ENCODE measurements at regions not wholly inside any gene's neighbourhood (a gene's known extent, or its start where the extent isn't known, plus 50 kb on each side); places are given as distances from the start of the nearest gene placed in this dataset.

DNA sequence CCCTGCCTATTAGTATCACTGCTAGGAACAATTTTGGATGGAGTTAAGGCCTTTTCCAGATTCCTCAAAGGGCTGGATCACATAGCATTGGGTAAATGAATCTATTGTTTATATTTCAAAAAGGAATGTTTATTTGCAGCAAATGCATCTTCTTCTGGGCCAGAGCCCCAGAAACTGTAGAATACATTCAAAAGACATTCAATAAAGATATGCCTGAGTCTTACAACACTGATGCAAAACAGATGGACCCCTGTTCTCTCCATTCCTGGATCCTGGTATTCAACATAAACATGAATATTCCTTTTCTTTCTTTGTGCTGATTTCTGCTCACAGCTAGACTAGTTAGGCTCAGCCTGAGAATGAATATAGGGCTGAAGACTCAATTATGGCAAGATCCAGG lies 227.2 kb upstream of the KLHL29 start:
- no peak for DNase-seq

DNA sequence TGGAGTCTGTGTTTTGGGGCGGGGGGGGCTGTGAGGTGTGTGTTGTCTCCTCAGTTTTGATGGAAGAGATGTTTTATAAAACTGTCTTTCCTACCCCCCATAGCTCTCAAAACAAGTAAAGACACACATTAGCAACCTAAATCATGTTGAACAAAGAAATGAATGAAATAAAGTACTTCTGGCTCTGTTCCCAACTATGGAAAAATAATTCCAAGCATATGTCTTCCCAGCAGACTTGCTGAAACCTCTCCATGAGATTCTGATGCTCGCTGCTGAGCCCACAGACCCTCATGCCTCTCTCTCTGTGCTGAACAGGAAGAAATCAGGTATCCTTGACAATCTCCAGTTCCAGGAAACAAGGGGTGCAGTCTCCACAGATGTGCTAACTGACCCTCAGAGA lies 226.7 kb upstream of the KLHL29 start:
- no peak for DNase-seq

GRCh38 chr2:23159746-23160405 lies 225.1 kb upstream of the KLHL29 start:
- no peak for DNase-seq

DNA sequence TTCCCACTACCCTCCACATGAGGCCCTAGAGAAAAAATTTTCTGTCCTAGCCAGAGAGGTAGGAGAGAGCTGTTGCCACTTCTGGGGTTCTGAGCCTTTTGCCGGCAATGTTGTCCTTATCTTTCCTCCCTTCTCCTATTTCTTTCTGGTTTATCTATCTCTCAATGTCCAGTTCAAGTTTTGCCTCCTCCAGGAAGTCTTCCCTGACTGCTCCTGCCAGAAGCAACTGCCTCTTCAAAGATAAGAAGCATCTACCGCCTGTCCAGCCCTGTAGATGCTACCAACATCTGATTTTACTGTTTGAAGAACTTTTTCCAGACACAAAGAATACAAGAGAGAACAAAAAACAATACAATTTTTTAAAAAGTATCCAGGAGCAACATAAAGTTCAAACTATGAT lies 220.8 kb upstream of the KLHL29 start:
- DNase-seq = no peak

DNA sequence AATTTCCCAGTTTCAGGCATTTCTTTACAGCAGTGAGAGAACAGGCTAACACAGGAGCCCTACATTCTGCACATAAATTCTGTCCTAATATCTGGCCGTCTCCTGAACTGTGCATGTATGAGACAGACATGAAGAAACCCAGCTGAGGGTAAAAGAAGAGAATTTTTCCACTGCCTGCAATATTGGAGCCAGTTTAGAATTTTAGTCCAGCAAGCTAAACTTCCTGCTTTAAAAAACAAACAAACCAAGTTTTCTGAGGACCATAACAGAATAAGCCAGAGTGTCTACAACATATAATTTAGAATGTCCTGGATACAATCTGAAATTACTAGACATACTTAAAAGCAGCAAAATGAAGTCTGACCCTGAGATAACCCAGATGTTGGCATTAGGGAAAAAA lies 215.1 kb upstream of the KLHL29 start:
- no peak for DNase-seq

DNA sequence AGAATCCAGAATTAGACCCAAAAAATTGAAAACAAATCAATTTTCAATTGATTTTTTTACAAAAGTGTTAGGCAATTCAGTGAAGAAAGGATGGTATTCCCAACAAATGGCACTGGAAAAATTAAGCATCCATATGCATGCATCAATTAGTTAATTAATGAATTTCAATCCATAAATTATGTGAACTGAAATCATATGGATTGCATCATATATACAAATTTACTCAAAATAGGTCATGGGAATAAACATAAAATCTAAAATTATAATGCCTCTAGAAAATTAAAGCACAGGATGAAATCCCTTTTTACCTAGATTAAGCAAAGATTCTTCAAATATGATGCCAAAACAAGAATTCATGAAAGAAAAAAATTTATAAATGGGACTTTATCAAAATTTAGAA lies 213.9 kb upstream of the KLHL29 start:
- DNase-seq = no peak

- no peak for DNase-seq
Observed at GRCh38 chr2:23178396-23178795, 206.6 kb upstream of the KLHL29 start.

GRCh38 chr2:23183733-23184132 lies 201.2 kb upstream of the KLHL29 start:
- no peak for DNase-seq

DNA sequence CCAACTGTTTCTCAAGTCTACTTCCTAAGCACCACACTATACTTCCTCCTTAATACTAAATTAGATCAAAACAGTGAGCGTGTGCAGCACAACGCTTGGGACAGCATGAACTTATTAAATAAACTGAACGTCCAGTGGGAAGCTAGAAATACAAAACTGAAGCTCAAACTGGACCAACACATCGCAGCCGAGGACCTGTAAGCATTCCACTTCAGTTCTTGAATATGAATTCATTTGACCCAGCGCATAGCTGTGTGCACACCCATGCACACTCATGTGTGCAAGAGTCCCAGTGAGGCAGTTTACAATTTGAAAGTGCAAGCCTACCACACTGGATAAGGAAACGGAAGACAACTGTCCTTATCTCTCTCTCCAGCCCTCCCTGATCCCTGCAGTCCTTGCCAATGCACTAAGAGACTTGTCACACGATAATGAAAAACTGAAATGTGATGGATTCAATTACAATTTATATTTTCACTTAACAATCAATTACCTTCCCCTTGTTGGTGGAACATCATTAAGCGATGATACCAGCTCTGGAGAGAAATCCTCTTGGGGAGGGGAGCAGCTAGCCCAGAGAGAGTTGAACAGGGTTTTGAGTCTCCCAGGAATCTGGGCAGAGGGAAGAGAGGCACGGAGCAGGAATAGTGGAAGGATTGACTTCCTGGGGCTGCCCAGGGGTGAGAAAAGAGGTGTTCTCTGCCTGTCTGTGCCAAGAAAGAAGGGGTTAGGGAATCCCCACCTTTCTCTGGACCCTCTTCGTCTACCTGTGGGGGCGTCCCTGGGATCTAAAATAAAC lies 186.5 kb upstream of the KLHL29 start:
- no peak for DNase-seq

GRCh38 chr2:23199115-23199918 lies 185.7 kb upstream of the KLHL29 start:
- peak; percentile 1 to 37 (median 14) for DNase-seq

DNA sequence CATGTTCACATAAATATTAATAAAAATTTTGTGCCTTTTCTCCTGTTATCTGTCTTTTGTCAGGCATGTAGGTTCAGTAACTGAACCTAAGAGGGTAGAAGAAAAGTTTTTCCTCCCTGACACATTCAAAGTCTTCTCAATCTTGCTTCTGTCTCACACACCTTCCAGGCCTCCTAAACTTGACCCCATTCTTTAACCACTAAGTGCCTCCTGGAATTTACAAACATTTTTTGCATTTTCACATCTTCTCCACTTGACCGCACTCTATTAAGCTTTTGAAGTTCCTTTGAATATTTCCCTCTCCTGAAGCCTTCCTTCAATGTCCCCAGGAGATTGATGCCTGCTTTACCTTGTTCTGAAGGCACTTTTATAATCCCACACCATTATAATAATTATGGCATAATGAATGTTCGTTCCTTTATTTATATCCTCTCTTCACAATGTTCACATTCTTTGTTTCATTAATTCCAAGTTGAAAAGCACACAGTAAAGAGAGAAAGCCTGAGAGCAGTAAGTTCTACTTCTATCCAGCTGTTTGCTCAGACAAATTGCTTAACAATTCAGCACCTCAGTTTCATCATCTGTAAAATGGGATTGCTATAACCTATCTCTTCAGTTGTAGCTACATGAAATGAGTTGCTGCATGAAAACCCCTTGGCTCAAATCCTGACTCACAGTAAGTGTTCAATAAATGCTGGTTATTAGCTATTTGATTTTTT lies 184.8 kb upstream of the KLHL29 start:
- DNase-seq = no peak

- DNase-seq = peak in 2 of 4 experiments; percentile 12 to 26
Observed at GRCh38 chr2:23200787-23201114, 184.2 kb upstream of the KLHL29 start.

- no peak for DNase-seq
Observed at GRCh38 chr2:23203383-23203782, 181.6 kb upstream of the KLHL29 start.

DNA sequence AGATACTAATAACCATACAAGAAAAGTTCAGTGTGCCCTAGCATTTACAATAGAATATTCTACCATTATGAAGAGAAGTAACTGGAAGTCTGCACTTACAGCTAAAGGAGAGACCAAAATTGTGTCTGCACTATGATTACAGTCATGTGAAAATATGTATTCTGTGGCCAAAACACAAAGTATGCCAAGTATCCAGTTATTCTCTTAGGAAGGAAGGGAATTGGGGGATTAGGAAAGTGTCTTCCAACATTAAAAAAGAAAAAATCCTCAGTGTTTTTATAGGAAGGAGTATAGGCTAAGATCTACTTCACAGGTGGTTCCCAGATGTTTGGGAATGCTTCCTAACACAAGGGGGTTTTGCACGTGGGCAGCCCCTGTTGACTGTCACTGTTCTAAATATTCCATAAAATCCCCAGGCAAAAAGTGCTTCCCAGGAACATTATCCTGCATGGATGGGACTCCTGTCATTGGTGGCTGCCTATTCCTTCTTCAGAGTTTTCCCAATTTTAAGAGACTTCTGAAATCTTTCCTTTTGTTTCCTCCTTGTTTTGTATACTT lies 180.2 kb upstream of the KLHL29 start:
- DNase-seq = no peak

DNA sequence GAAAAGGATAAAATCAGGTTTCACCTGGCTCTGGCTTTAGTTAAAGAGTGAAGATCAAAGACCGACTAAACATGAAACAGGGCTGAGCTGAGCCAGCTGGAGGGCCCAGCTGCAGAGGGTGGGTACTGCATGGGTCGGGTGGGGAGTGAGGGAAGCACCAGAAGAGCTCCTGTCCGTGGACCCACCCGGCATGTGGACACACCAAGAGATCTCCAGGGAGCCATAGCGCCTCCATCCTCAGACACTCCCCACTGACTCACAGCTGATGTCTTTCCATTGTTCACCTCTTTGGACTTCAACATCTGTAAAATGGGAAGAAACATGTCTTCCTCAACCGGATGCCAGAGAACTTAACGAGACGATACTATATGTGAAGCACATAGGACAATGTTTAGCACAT lies 178.3 kb upstream of the KLHL29 start:
- DNase-seq = no peak

GRCh38 chr2:23207871-23208270 lies 177.1 kb upstream of the KLHL29 start:
- no peak for DNase-seq

- DNase-seq = no peak
Observed at GRCh38 chr2:23208339-23208738, 176.6 kb upstream of the KLHL29 start.

DNA sequence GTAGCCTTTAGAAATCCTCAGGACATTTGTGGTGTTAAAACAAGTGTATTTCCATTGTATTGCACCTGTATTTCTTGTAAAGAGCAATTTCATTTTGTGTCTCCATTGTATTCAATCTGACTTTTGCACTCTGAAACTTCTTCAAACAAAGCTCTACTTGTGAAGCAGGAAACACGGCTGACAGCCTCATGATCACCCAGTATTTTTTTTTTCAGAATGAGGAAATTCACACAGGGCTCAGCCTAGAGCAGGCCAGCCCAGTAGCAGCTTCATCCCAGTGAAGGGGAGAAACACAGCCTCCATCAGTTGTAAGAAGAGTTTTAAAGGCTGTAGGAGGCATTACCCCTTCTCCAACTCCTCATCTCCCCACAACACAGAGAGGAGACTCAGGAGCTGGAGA lies 175.9 kb upstream of the KLHL29 start:
- peak in 1 of 4 experiments; percentile 5 for DNase-seq

DNA sequence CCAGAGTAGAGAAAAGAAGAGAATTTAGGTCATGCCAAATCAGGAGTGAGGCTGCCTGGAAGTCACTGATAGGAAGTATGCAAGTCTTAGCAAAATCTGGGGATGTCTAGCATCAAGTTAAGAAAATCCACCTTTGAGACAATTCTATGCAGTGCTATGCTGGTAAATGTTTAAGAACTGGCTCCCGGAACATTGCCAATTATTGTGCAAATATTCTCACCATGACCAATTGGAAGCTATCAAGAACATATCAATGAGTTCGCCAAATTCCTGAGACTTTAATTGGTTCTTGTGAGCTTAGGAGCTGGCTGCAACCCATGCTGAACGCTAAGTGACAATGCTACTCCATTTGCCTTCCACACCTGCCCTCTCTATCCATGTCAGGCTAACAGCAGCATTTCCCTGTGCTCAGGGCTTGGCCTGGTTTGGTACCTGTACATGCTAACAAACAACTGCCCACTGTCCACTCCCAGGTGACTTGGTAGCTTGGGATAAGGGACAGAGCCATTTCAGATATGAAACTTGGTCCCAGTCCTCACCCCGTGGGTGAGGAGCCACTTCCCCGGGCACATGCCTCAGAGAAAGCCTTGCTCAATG lies 172.9 kb upstream of the KLHL29 start:
- no peak for DNase-seq

DNA sequence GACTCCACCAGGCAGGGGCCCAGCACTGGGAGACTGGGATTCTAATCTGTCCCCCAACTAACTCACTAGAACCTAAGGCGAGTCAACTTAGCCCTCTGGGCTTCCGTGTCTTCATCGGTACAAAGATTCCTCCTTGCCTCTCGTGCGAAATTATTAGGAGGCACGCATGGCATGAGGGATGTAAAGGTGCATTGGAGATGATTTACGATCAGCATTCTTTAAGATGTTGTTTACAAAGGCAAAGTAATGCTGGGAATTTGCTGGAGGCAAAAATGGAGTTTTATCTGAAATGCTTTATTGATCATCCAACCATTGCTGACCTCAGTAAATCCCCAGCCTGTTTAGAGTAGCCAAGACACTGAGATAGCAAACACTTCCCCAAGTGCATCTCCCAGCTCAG lies 171.8 kb upstream of the KLHL29 start:
- no peak for DNase-seq

DNA sequence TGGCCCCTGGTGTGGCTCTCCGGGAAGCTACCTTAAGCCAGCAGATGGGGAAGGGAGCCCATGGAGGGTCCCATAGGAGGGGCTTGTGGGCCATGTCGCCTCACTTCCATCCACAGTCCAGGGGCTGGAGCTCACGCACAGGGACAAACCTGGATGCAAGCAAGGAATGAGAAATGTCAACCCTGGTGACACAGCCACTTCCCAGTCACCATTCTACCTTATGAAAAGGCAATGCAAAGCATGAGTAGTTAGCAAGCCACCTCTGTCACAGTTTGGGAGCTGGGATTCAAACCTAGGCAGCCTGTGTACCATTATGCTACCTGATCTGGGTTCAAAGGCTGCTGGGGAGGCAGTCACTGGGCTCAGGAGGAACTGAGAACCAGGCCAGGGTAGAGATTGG lies 170.0 kb upstream of the KLHL29 start:
- no peak for DNase-seq

DNA sequence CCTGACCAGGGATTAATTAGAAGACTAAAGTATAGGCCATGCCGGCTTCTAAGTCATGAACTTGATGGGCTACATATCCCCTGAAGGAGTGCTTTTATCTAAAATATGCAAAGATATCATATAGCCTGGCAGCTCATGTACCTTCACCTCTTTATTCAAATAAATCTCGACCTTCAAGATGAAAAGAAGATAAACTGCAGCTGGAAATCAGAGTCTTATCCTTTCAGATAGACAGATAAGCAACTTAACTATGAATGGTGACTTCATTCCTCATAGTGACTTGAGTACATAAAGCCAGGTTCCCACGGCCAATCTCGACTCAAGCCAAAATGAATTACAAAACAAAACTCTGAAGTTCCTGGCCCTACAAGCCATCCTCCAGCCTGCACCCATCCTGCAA lies 165.3 kb upstream of the KLHL29 start:
- no peak for DNase-seq

Measured in suppressor macrophage (primary cell).